LHCN-M2 (cell line): ENCODE measurements at regions not wholly inside any gene's neighbourhood (a gene's known extent, or its start where the extent isn't known, plus 50 kb on each side); places are given as distances from the start of the nearest gene placed in this dataset.
A peak's percentile ranks its signal among the peaks of the same experiment; 100 is the strongest.
"Not testable (repeated sequence)": the region's sequence is repeated elsewhere in the genome, so short reads cannot be mapped to it uniquely, and the experiment has no call there.

Experiments used
- DNase-seq: peaks from one replicate; pipeline ENCODE4 v3.0.0-alpha.2; 2012; ENCODE audit warnings: low read depth

DNA sequence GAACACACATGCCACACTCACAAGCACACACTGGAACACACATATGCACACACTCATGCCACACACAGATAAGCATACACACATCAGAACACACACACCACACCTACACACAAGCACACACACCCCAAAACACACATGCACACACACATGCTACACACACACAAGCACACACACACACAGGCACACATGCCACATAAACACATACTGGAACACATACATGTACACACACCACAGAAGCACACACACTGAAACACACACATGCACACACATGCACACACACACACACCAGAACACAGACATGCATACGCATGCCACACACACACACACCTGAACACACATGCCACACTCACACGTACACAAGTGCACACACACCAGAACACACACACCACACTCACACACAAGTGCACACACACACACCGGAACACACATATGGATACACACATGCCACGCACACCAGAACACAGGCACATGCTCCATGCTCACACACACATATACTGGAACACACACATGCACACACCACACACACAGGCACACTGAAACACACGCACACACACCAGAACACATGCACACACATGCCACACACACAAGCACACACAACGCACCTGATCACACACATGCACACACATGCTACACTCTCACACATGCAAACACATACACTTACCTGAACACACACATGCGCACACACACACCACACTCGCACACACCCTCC lies 78.0 kb upstream of the IRX4 start:
- DNase-seq, result no peak

DNA sequence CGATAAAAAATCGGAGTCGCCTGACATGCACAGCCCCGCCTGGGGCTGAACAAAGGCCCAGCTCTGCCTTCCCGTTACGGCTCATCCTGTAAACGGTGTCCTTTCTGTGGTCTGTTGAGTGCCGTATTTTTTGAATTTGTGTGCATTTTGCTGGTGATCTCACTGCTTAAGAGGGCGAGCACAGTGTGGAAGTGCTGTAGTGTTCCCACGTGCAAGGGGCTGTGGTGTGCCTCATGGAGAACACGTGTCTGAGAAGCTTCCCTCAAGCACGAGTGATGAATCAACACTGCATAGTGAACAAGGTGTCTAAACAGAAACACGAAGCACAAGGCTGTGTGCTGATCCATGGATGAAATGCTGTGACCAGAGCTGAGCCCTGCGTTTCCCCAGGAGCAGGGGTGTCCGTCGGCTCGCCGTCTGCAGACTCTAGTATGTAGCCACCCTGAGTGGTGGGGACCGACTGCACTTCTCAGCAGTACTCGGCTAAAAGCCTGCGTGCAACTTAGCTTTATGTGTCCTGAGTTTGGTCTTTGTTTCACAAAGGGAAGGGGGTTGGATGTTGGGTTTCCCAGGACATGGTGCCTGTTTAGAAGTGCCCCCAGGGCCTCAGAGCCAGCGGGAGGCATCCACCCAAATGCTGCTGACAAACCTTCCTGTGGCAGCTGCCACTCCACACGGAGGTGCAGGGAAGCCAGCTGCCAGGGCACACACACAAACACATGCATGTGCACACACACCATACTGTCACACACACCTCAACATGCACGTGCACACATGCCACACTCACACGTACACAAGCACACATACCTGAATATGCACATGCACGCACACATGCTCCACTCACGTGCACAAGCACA lies 77.2 kb upstream of the IRX4 start:
- DNase-seq, result no peak

DNA sequence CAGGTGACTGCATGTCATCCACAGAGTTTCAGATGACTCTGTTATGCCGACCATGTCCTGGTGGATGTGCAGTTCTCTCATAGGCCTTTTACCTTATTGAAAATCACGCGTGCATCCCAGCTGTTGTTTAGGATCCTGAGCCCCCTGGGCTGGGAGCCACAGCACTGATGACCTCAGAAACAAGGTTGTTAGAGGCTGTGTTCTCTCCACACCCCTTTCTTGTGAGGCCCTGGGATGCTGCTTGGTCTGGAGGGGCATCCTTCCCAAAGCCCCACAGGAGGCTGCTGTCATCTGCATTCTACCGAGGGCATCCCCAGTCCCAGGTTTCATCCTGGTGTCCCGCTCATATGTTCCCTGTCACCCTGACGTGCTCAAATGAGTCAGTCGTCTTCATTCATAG lies 76.5 kb upstream of the IRX4 start:
- DNase-seq, result no peak

DNA sequence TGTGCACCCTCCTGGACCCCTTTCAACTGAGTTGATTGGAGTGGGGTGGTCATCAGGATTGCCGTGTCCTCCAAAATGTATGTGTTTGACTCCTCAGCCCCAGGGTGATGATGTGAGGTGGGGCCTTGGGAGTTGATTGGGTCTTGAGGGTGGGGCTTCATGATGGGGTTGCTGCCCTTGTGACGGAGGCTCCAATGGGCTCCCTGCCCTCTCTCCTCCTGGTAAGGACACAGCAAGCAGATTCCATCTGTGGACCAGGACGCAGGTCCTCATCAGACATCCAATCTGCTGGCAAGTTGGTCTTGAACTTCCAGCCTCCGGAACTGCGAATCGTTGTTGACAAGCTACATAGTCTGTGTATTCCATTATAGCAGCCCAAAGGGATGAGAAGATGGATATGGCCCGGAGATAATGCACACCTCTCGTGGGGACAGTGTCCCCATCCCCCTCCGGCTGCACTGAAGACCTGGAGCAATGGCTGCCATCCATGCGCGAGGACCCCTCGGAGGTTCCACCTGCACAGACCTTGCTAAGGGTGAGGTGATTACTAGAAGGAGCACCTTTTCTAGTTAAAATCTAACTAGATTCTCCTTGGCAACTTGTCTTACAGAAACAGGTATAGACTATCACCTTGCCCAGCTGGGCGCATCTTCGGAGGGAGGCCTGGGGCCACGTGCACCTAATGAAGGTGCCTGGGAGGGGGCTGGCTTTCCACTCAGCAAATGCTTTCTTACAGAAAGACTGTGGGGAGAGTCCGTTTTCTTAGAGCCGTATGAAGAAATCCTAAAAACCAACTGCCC lies 75.7 kb upstream of the IRX4 start:
- no peak for DNase-seq

DNA sequence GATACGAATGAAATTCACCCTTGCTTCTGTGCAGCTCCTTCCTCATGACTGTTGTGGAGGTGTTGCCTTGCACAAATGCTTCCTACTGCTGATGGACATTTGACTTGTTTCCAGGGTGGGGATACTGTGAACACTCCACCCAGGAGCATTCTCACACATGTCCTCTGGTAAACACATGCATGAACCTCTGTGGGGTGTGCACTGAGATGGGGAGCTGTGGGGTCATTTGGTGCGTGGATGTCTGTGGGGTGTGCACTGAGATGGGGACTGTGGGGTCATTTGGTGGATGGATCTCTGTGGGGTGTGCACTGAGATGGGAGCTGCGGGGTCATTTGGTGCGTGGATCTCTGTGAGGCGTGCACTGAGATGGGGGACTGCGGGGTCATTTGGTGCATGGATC lies 72.9 kb upstream of the IRX4 start:
- no peak for DNase-seq

DNA sequence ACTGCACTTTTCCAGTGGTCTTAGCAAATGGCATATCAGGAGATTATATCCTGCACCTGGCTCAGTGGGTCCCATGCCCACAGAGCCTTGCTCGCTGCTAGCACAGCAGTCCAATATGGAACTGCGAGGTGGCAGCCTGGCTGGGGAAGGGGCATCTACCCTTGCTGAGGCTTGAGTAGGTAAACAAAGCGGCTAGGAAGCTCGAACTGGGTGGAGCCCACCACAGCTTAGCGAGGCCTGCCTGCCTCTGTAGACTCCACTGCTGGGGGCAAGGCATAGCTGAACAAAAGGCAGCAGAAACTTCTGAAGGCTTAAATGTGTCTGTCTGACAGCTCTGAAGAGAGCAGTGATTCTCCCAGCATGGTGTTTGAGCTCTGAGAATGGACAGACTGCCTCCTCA lies 71.0 kb upstream of the IRX4 start:
- not testable (repeated sequence) for DNase-seq

DNA sequence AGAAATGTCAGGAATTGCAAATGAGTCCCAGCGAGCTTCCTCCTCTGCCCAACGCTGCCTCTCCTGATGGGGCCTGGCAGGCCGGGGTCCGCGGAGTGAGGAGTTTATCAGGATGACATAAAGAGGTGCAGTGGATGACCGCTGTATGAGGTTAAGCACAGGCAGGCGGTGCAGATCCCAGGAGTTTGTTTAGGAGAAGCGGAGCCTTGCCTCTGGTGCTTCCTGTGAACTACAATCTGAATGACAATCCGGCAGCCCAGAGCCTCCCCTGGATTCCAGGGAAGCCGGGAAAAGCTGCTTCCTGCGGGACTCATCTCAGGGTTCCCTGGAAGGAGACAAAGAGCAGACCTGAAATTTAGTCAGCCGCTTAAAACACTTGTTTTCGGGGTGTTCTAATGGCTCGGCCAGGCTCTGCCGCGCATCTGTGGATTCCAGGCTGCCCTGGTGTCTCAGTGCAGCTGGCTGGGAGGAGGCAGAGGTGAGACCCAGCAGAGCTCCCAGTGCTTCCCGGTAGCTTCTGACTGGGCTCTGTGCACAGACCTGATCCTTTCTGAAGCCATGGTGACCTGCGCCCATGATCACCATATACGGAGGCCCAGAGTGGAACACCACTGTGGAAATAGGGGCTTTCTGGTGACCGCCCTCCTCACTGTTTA lies 69.8 kb upstream of the IRX4 start:
- no peak for DNase-seq

DNA sequence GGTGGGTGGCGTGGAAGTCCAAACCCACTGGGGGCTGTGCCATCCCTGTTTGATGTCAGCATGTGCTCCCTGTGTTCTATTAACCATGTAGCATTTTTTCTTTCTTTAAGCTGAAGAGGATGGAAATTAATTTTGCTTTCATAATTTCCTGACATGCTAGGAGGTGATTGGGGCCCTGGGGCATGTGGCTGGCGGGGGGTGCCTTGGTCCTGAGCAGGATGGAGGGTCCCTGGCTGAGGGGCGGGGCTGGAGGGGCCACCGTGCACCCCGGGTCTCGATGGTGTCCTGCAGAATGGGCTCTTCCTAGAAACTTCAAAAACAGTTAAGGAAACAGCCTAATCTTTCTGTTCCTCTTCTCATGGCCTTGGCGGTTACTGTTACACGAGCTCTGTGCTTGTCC lies 69.3 kb upstream of the IRX4 start:
- DNase-seq, result no peak

DNA sequence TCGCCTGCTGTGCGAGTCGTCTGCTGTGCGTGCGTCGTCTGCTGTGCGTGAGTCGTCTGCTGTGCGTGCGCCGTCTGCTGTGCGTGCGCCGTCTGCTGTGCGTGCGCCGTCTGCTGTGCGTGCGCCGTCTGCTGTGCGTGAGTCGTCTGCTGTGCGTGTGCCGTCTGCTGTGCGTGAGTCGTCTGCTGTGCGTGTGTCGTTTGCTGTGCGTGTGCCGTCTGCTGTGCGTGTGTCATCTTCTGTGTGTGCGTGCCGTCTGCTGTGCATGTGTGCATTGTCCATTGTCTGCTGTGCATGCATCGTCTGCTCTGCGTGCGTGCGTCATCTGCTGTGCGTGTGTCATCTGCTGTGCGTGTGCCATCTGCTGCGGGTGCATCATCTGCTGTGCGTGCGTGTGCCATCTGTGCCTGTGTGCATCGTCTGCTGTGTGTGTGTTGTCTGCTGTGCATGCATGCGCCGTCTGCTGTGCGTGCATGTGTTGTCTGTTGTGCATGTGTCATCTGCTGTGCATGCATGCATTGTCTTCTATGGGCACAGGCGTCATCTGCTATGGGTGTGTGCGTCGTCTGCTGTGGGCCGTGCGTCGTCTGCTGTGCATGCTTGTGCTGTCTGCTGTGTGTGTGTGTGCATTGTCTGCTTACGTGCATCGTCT lies 68.6 kb upstream of the IRX4 start:
- no peak for DNase-seq

DNA sequence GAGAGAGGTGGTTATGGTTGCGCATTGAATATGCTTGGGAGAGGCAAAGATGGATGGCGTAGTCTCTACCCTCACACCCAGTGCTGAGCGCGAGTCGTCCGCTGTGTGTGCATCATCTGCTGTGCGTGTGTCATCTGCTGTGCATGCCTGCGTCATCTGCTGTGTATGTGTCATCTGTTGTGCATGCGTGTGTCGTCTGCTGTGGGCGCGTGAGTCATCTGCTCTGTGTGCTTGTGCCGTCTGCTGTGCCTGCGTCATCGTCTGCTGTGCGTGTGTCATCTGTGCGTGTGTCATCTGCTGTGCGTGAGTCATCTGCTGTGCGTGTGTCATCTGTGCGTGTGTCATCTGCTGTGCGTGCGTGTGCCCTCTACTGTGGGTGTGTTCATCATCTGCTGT lies 68.0 kb upstream of the IRX4 start:
- peak; percentile 10 for DNase-seq

DNA sequence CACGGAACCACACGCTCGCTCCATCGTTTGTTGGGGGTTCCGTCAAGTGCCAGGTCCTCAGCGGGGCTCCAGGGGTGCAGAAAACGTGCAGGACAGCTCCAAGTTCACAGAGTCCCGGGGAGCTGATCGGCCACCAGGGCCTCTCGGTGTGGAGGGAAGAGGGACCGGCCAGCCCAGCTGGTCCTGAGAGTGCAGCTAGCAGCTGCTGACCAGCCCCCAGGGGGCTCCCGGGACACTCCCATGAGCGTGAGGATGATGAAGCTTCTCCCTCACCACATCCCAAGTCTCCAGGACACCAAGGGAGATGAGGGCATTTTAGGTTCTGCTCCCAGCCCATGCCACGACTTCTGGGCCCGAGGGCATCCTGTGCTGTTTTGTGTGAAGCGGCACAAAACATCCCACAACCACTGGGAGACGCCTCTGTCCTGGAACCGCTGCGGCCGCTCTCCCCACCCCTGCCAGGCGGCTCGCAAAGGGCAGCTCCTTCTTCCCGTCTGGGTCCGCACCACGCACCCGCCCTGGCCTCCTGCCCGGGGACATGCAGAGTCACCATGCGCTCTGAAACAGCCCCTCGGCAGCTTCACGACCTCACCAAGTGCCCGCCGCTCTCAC lies 67.5 kb upstream of the IRX4 start:
- no peak for DNase-seq

DNA sequence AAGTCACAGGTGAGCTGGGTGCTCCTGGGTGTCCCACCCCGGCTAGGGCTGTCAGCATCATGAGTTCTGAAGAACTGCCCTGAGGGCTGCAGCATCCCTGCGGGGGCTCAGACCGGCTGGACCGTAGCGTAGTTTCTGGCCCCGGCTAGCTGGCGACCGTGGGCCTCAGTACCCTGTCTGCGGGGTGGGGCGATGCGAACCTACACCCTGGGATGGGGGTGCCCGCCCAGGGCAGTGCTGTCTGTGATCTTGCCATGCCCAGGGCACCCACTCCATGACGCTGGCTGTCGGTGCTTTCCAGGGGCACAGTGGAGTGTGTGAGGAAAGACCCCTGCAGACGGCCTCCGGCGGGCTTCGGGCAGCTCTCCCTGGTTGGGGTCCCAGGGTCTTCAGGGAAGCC lies 66.5 kb upstream of the IRX4 start:
- no peak for DNase-seq

DNA sequence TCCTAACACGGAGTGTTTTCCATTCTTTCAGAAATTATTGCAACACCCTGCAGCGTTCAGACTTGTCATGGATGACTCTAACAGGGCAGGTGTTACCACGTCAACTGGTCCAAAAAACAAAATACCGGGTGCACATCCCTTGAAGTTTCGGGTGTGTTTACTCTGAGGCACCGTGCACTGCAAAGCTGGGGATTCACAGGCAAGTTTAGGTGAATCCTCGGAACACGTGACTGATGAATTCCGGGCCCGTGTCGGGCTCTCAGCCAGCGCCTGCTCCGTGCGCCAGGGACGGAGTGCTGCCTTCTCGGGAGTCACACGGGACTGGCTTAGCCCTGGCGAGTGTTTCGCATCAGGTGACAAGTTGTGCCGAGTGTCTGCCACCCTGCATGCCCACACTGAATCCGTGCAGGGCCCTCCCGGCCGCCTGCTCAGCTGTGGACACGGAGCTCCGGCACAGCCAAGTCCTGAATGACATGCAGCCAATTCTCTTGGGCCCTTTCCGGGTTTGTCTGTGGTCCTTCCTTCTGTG lies 66.0 kb upstream of the IRX4 start:
- DNase-seq, result no peak

DNA sequence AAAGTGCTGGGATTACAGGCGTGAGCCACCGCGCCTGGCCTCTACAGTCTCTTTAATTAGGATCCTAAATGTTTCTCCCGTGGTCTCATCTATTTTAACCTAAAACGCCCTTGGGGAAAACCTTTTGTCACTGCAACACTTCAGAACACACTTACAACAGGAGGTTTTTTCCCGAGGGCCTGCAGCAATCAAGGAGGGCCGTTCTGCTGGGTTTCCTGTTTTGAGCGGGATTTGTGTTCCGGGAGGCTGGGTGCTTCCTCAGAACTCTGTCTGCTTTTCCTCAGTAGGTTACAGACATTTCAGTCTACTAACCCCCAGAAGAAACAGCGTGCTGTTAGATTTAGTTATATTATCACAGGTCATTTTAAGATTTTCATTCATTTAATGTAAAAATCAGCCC lies 65.4 kb upstream of the IRX4 start:
- DNase-seq, result no peak

DNA sequence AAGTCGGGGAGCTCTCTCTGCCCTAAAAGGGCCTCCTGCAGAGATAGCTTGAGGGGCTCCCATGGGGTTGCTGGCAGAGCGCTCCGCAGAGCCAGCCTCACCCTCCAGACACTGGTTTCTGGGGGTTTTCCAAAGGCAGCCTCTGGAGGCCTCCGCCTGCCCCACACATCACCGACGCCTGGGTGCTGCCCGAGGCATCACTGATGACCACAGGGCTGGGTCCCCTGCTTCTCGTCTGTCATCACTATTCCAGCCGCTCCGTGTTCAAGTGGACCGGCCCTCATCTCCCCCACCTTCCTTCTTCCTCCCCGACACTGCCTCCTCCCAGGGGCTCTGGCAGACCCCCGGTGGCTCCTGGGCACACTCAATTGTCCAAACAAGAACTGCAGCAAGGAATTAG lies 64.1 kb upstream of the IRX4 start:
- no peak for DNase-seq

DNA sequence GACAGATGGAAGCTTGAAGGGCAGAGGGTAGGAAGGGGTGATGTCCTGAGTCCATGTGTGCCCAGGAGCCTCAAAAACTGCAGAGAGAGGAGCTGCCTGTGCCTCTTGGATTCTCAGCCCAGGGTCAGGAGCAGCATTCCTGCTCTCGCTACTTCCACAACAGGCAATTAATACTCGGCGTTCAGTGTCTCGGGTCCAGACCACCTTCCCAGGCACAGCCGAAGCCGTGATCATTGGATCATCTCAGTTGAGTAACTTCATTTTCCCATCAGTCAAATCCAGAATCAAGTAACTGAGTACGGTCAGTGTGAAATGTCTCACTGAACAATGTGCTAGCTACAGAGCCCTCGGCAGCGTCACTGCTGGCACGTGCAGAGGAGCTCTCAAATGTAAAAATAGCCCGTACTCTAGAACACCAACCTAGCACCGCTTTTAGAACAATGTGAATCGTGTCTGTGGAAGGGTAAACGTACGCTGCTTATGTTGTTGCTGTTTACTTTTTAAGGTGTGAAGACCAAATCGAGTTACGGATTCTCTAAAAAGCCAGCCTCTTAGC lies 63.5 kb upstream of the IRX4 start:
- no peak for DNase-seq

DNA sequence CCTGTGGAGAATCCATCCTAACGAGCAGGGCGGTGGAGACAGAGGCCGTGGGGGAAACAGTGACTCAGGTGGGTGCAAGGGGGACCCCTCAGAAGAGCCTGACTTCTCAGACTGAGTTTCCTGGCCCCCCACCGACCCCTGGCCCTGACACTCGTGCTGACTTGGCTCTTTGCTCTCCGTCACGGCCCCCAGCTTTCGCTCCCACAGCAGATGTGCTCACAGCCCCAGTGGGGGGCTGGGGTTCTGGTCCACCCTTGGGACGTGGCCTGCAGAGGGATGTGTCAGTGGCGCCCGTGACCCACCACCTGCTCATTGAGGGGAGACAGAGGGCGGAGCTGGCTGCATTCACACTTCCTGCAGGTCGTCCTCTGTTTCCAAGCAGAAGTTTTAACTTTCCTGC lies 62.9 kb upstream of the IRX4 start:
- DNase-seq, result no peak

DNA sequence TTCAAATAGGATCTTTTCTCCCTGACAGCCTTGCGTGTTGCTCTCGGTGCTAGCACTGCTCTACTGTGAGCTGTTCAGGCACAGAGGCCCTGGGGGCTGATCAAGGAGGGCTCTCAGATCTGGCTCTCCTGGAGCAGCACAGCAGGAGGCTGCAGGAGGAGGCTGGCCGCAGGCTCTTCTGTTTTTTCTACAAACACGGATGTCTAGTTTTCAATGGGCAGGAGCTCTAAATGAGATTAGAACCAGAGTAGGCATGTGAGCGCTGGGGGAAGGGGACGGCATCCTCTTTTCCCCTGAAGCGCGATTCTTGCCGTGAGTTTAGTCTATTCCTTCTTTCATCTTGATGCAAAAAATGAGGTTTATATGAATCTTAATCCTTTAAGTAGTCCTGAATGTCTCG lies 61.7 kb upstream of the IRX4 start:
- no peak for DNase-seq

DNA sequence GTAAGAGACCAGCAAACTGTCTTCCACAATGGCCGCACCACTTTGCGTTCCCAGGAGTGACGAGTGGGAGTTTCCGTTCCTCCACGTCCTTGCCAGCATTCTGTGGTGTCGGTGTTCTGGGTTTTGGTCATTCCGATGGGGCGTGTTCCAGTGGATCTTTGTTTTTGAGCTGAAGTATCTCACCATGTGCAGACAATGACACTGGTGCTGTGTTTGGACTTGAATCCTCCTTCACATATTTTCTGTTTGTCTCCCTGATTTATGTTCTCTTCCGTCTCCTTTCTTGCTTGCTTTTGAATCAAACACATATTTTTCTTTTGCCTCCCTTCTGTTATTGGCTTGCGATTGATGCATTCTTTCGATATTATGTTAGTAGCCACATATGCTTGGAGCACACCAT lies 60.8 kb upstream of the IRX4 start:
- DNase-seq, result no peak

DNA sequence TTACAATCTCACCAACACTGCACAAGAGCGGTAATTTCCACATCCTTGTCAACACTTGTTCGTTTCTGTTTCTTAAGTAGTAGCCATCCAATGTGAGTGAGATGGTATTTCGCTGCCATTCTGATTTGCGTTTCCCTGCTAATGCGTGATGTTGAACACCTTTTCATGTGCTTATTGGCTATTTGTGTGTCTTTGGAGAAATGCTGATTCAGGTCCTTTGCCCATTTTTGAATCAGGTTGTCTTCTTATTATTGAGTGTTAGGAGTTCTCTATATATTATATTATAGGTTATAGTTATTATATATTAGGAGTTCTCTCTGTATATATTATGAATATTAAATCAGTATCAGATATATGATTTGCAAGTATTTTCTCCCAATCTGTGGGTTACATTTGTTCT lies 59.9 kb upstream of the IRX4 start:
- no peak for DNase-seq
